Fibroblast of skin of left quadriceps (primary cell): ENCODE measurements at regions not wholly inside any gene's neighbourhood (a gene's known extent, or its start where the extent isn't known, plus 50 kb on each side); places are given as distances from the start of the nearest gene placed in this dataset.
A peak's percentile ranks its signal among the peaks of the same experiment; 100 is the strongest.

ENCODE experiments used
- DNase-seq, 2 experiments: peaks; one replicate each; pipeline ENCODE4 v3.0.0-alpha.2; 2013; ENCODE audit warnings: low read depth in 2 of 2

GRCh38 chr10:90321132-90321816, 536.6 kb downstream of the HTR7 start:
- no peak for DNase-seq

GRCh38 chr10:90326498-90327267, 531.2 kb downstream of the HTR7 start:
- no peak for DNase-seq

GRCh38 chr10:90327611-90328010, 530.2 kb downstream of the HTR7 start:
- DNase-seq = no peak

- DNase-seq = no peak
These were observed 529.4 kb downstream of the HTR7 start for GRCh38 chr10:90328459-90328858.

GRCh38 chr10:90328896-90329295, 528.9 kb downstream of the HTR7 start:
- DNase-seq = no peak

- DNase-seq = no peak
These were observed 520.5 kb downstream of the HTR7 start for GRCh38 chr10:90337316-90337715.

- DNase-seq = no peak
These were observed 515.4 kb downstream of the HTR7 start for GRCh38 chr10:90342480-90342879.

GRCh38 chr10:90344226-90344625, 513.6 kb downstream of the HTR7 start:
- no peak for DNase-seq

GRCh38 chr10:90347239-90347638, 510.6 kb downstream of the HTR7 start:
- no peak for DNase-seq

GRCh38 chr10:90350122-90350521, 507.7 kb downstream of the HTR7 start:
- no peak for DNase-seq

GRCh38 chr10:90352288-90352687, 505.6 kb downstream of the HTR7 start:
- DNase-seq = no peak

- DNase-seq = no peak
These were observed 502.9 kb downstream of the HTR7 start for GRCh38 chr10:90354914-90355313.

- no peak for DNase-seq
These were observed 493.9 kb downstream of the HTR7 start for GRCh38 chr10:90363799-90364483.

GRCh38 chr10:90372451-90372850, 485.4 kb downstream of the HTR7 start:
- no peak for DNase-seq

- DNase-seq = no peak
These were observed 483.9 kb downstream of the HTR7 start for GRCh38 chr10:90373911-90374310.

GRCh38 chr10:90378524-90379076, 479.2 kb downstream of the HTR7 start:
- DNase-seq = peak; percentile 71 to 74

- no peak for DNase-seq
These were observed 476.4 kb downstream of the HTR7 start for GRCh38 chr10:90381468-90381867.

- DNase-seq = no peak
These were observed 468.0 kb downstream of the HTR7 start for GRCh38 chr10:90389876-90390275.

- no peak for DNase-seq
These were observed 463.5 kb downstream of the HTR7 start for GRCh38 chr10:90394311-90394710.

GRCh38 chr10:90396721-90397120, 461.1 kb downstream of the HTR7 start:
- DNase-seq = no peak

GRCh38 chr10:90398566-90398965, 459.3 kb downstream of the HTR7 start:
- no peak for DNase-seq

- DNase-seq = no peak
These were observed 458.1 kb downstream of the HTR7 start for GRCh38 chr10:90399782-90400181.
